Stomach (tissue), 8 donors: ENCODE measurements at regions not wholly inside any gene's neighbourhood (a gene's known extent, or its start where the extent isn't known, plus 50 kb on each side); places are given as distances from the start of the nearest gene placed in this dataset.

Source experiments
- DNase-seq, 2 donors: peaks; one replicate each; pipeline versions ENCODE4 v3.0.0 to v3.0.0-alpha.2; 2013 to 2019
- H3K27ac ChIP-seq, 5 donors: fragments of 200-600 bp in 4 of 5; sonication (generic) in 4 of 5; one replicate each; pipeline ENCODE4 v1.5.1; 2013 to 2019; ENCODE audit warnings: mild to moderate bottlenecking in 1 of 5, moderate library complexity in 1 of 5
- H3K27me3 ChIP-seq, 3 donors: fragments of 200-600 bp; sonication (generic); one replicate each; pipeline ENCODE4 v1.5.1; 2017 to 2019; ENCODE audit warnings: mixed run types in 1 of 3
- H3K36me3 ChIP-seq, 4 donors: fragments of 200-600 bp; sonication (generic); 1 replicate in 3 of 4; 2 replicates in 1 of 4; pipeline ENCODE4 v1.5.1; 2016 to 2019
- H3K4me1 ChIP-seq, 4 donors: fragments of 200-600 bp; sonication (generic); one replicate each; pipeline ENCODE4 v1.5.1; 2016 to 2019
- H3K4me3 ChIP-seq, 4 donors: fragments of 200-600 bp; sonication (generic) in 3 of 4; one replicate each; pipeline ENCODE4 v1.5.1; 2016 to 2019; ENCODE audit warnings: mild to moderate bottlenecking in 1 of 4
- H3K9me3 ChIP-seq, 4 donors: fragments of 200-600 bp; sonication (generic); one replicate each; pipeline ENCODE4 v1.5.1; 2016 to 2019
- CTCF ChIP-seq, 7 experiments: fragments of 450-650 bp in 4 of 7; fragments of 200-600 bp in 3 of 7; sonication (generic) in 3 of 7; IDR thresholded peaks; one replicate each; pipeline ENCODE4 v1.5.1; 2016 to 2019; ENCODE audit warnings: antibody characterized with exemption in 7 of 7, control low read depth in 2 of 7, mild to moderate bottlenecking in 1 of 7
- EP300 ChIP-seq: sonication (generic); formaldehyde crosslinking; IDR thresholded peaks from one replicate; pipeline ENCODE4 v1.6.1; 2017; ENCODE audit warnings: antibody characterized with exemption
- POLR2A ChIP-seq, 4 donors: fragments of 450-650 bp; IDR thresholded peaks; one replicate each; pipeline ENCODE4 v1.6.1; 2016; ENCODE audit warnings: antibody characterized with exemption in 4 of 4, control low read depth in 2 of 4, mild to moderate bottlenecking in 1 of 4, moderate library complexity in 1 of 4
- POLR2AphosphoS5 ChIP-seq, 3 donors: sonication (generic); formaldehyde crosslinking; IDR thresholded peaks; one replicate each; pipeline ENCODE4 v1.6.1; 2016; ENCODE audit warnings: antibody characterized with exemption in 3 of 3
- WGBS, 5 donors: extraction: QIAGEN DNeasy Blood & Tissue Kit in 3 of 5; methylation state at CpG; one replicate each; pipeline versions ENCODE4 v1.1.5 to v1.1.7; 2013 to 2018; 5-methylcytosine and 5-hydroxymethylcytosine counted together
- intact Hi-C: fragments of 100-400 bp; cut with DNase I; formaldehyde crosslinking; loops from one replicate; pipeline ENCODE4 v1.15.1; 2023; ENCODE audit warnings: low total_unique reads
- donor health status: healthy with polysubstance abuse.
- donor health status: Bipolar disorder and iron deficiency.
- donor health status: healthy.

- DNase-seq, result peak in 1 of 2 donors; percentile 23
- intact Hi-C loops, result no loop called here
- 83 to 100% (median 90%) methylated on average over 2 of the region's 2 CpGs for WGBS, 5 donors
- Histone ChIP-seq H3K9me3 (no peaks in the 10 kb centered on the region), H3K4me3 (no peak overlapping the region), H3K27ac (no peak overlapping the region), H3K4me1 (no peaks in the 10 kb centered on the region), H3K36me3 (no peaks in the 10 kb centered on the region), H3K27me3 (peaks cover 0 to 22% (median 0%) of the 10 kb centered on the region in 3 donors)
- TF ChIP-seq POLR2AphosphoS5 (IDR thresholded peaks at IDR 0.05), result no peak
- TF ChIP-seq CTCF (IDR thresholded peaks at IDR 0.05), result no peak
- no peak for TF ChIP-seq EP300
- no peak for TF ChIP-seq POLR2A (IDR thresholded peaks at IDR 0.05)
These were observed 73.8 kb upstream of the RAB6C start for GRCh38 chr2:129905664-129906081.

GRCh38 chr2:129906139-129906860, 73.2 kb upstream of the RAB6C start:
- 61 to 73% (median 69%) methylated on average over 12 to 13 of the region's 13 CpGs for WGBS, 5 donors
- intact Hi-C loops, result no loop called here

GRCh38 chr2:129906861-129907235, 72.6 kb upstream of the RAB6C start:
- DNase-seq, result peak in 1 of 2 donors; percentile 19
- 47 to 61% (median 60%) methylated on average over 10 to 11 of the region's 11 CpGs for WGBS, 5 donors
- TF ChIP-seq EP300, result no peak
- TF ChIP-seq POLR2AphosphoS5 (IDR thresholded peaks at IDR 0.05), result no peak

More at GRCh38 chr2:129906139-129906860, 73.2 kb upstream of the RAB6C start:
- no peaks in the 10 kb centered on the region for H3K4me1 ChIP-seq
- no peaks in the 10 kb centered on the region for H3K9me3 ChIP-seq
- TF ChIP-seq EP300, result no peak
- no peak for TF ChIP-seq POLR2AphosphoS5 (IDR thresholded peaks at IDR 0.05)
- no peak for TF ChIP-seq POLR2A (IDR thresholded peaks at IDR 0.05)
- TF ChIP-seq CTCF (IDR thresholded peaks at IDR 0.05), result no peak
- H3K27me3 ChIP-seq, result peaks cover 0 to 23% (median 0%) of the 10 kb centered on the region in 3 donors
- DNase-seq, result peak in 1 of 2 donors; percentile 16
- no peak overlapping the region for H3K27ac ChIP-seq
- no peaks in the 10 kb centered on the region for H3K36me3 ChIP-seq
- H3K4me3 ChIP-seq, result no peak overlapping the region

GRCh38 chr2:129907256-129907998, 72.0 kb upstream of the RAB6C start:
- WGBS, 5 donors, result 63 to 81% (median 75%) methylated on average over 10 to 13 of the region's 13 CpGs
- DNase-seq, result peak in 1 of 2 donors; percentile 17
- intact Hi-C loops, result no loop called here
- no peak overlapping the region for H3K27ac ChIP-seq
- peaks cover 0 to 30% (median 0%) of the 10 kb centered on the region in 3 donors for H3K27me3 ChIP-seq
- TF ChIP-seq CTCF (IDR thresholded peaks at IDR 0.05) (no peak), EP300 (no peak), POLR2AphosphoS5 (IDR thresholded peaks at IDR 0.05) (no peak), POLR2A (IDR thresholded peaks at IDR 0.05) (no peak)
- no peaks in the 10 kb centered on the region for H3K9me3 ChIP-seq
- no peak overlapping the region for H3K4me3 ChIP-seq
- H3K36me3 ChIP-seq, result no peaks in the 10 kb centered on the region
- H3K4me1 ChIP-seq, result no peaks in the 10 kb centered on the region

More at GRCh38 chr2:129906861-129907235, 72.6 kb upstream of the RAB6C start:
- Histone ChIP-seq H3K36me3 (no peaks in the 10 kb centered on the region), H3K4me3 (no peak overlapping the region), H3K4me1 (no peaks in the 10 kb centered on the region), H3K9me3 (no peaks in the 10 kb centered on the region), H3K27ac (no peak overlapping the region), H3K27me3 (peaks cover 0 to 29% (median 0%) of the 10 kb centered on the region in 3 donors)
- intact Hi-C loops, result no loop called here
